NCI-H460 (cell line): ENCODE measurements at regions not wholly inside any gene's neighbourhood (a gene's known extent, or its start where the extent isn't known, plus 50 kb on each side); places are given as distances from the start of the nearest gene placed in this dataset.

Experiments used
- DNase-seq: peaks from one replicate; pipeline ENCODE4 v3.0.0-alpha.2; 2016; ENCODE audit warnings: low read depth; ENCODE audit errors: extremely low read depth

GRCh38 chr10:61159253-61159652 lies 215.3 kb upstream of the RHOBTB1 start:
- DNase-seq = no peak

DNA sequence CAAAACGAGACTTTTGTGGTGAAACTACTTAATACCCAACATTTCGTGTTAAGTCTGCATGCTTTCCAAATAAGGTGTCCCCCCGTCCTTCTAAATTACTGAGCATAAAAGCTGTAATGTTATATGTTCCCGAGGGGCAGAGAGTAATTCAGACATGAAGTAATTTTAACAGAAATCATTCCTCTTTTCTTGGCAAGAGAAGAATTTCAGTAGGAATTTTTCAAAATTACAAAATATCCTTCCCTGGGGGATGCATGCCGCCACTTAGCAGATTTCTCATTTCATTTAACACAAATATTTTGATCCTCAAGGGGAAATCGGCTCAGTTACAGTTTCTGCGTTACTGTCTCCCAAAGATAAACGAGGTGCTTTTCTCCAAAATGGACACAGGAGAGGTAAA lies 213.2 kb upstream of the RHOBTB1 start:
- no peak for DNase-seq

GRCh38 chr10:61153771-61154170 lies 209.8 kb upstream of the RHOBTB1 start:
- no peak for DNase-seq

GRCh38 chr10:61151059-61151458 lies 207.1 kb upstream of the RHOBTB1 start:
- DNase-seq = no peak

- no peak for DNase-seq
These were observed 204.5 kb upstream of the RHOBTB1 start for GRCh38 chr10:61148451-61148850.

DNA sequence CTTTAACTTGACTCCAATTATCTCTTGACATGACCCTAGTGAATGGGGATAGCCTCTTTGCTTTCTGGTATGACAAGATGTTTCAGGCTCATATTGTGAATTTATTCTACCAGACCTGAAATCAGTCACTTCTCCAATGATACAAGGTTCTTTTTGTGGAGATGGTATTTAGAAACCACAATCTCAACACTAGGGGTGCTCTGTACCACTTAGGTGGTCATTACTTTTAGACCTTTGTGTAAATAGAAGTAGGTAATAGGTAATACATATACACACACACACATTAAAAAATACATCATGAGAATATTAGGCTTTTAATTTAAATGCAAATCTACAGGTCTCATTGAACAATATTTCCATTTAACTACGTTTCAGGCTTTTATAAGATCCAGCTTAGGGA lies 199.0 kb upstream of the RHOBTB1 start:
- DNase-seq = no peak

GRCh38 chr10:61140765-61141392 lies 196.9 kb upstream of the RHOBTB1 start:
- DNase-seq = peak; percentile 56

DNA sequence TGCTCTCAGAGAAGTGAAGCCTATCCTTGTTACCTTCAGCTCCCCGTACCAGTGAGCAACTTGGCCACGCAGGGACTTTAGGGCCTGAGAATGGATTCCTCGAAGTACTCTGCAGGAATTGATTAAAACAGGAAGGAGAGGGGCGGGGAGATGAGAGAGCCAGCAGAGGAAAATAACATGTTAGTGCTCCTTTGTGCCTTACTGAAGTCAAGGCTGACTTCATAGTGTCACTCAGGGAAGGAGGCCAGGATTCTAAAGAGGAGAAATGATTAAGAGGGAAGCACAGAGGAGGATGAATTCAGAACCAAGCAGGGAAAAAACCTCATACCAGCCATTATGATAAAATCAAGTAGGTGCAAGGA lies 195.6 kb upstream of the RHOBTB1 start:
- no peak for DNase-seq

- no peak for DNase-seq
These were observed 195.0 kb upstream of the RHOBTB1 start for GRCh38 chr10:61138708-61139591.

DNA sequence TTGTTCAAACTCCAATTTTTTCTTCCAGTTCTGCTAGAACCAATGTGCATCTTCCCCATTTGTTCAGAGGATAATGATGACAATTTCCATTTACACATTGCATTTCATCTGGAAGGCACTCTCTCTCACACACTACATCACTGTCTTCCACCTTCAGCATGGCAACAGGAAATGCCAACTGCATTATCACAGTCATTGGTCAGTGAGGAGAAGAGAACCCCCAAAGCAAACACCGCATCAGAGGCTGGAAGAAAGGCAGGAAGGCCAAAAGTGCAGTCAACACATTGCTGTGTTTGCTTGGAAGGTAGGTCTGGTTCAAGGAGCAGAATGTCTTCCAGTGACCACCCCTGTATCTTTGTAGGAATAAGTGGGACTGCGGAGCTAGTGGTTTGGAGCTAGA lies 192.2 kb upstream of the RHOBTB1 start:
- DNase-seq = peak; percentile 2

DNA sequence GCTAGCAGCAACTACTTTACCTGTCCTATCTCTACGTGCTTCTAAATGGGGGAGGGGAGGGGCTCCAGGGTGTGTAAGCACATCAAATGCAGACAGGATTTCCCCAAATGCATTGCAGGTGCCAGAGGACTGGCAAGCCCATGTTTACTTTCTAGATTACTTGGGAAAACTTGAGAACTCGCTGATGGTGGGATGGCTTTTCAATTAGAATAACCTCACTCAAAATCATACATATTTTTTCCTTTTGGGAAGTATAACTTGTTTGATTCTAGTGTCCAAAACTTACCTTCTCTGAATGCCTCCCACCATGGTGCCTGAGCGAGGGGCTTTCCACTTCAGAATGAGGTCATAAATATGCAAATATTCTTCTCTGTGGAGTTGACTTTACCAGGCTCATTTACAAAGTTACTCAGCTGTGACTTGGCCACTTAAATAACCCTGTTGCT lies 191.3 kb upstream of the RHOBTB1 start:
- DNase-seq = no peak

DNA sequence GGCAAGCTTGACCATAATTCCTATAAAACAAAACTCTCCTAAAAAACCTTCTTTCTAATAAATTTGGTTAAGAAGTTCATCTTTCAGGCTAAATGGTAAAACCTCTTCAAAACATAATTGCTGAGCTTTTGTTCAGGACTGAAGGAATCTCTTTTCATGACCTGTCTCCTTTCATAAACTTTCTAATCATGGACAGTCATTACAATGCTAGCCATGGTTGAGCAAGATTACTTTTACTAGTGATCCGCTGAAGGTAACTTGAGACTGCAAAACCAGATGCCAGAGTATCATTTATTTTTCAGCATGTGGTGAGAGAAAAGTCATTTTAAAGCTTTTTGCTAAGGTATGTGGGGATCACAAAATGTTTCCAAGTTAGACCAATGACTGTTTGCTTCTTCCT lies 186.4 kb upstream of the RHOBTB1 start:
- DNase-seq = no peak

GRCh38 chr10:61128196-61128595 lies 184.2 kb upstream of the RHOBTB1 start:
- DNase-seq = no peak

GRCh38 chr10:61125560-61126170 lies 181.7 kb upstream of the RHOBTB1 start:
- DNase-seq = no peak

DNA sequence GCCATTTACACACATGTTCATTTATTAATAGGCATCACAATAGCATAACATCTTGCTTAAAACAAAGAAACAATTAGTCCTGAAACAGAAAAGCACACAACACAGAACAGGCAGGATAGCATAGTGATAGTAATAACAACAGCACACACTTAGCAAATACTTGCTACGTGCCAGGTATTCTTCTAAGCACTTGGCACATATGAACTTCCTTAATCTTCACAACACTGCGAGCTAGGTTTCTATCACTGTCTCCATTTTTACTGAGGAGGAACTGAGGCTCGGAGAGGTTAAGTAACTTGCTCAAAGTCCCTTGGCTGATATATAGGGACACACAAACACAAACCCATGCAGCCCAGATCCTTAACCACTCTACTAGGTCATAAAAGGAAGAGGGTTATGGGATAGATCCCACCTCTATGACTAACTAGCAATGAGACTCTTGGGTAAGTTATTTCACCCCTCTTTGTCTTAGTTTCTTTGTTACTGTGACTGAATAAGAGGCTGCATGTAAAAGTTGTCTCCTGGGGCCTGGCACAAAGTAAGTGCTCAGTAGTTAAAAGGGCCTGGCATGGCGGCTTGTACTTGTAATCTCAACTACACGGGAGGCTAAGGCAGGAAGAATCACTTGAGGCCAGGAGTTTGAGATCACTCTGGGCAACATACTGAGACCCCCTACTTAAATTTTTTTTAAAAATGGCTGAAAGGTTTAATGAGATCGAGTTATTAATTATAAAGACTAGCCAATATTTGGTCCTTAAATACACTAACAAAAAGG lies 181.0 kb upstream of the RHOBTB1 start:
- no peak for DNase-seq

DNA sequence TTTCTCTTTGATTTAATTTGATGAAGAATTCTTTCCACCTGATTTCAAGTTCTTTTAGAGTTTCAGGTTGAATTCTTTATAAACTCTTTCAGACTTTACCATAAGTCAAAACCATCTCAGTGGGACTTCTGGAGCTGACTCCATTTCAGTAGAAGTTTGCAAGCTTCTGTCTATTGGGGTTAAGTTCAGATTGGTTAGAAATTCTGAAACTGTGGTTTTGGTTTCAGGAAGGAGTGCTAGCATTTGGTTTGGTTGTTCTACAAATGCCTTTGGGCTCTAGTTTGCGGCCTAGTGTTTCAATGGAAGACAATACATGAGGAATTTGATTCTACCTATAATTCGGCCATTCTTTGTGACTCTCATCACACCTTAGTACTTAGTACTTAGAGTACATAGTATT lies 176.8 kb upstream of the RHOBTB1 start:
- no peak for DNase-seq

DNA sequence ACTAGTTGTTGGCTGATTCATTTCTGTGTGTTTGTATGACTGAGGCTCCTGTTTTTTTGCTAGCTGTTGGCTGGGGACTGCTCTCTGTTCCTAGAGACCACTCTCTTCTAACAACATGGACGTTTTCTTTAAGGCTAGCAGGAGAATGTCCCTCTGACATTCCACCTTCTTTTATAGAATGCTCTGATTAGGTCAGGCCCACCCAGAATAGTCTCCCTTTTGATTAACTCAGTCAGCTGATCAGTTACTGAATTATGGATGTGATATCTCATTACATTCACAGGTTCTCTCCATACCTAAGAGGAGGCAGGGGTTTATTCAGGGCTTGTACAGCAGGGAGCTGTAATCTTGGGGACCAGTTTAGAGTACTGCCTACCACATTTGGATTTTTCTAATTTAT lies 175.6 kb upstream of the RHOBTB1 start:
- DNase-seq = no peak

GRCh38 chr10:61115897-61116296 lies 171.9 kb upstream of the RHOBTB1 start:
- no peak for DNase-seq

GRCh38 chr10:61112771-61113170 lies 168.8 kb upstream of the RHOBTB1 start:
- no peak for DNase-seq

- DNase-seq = no peak
These were observed 167.0 kb upstream of the RHOBTB1 start for GRCh38 chr10:61110936-61111335.

- DNase-seq = no peak
These were observed 166.3 kb upstream of the RHOBTB1 start for GRCh38 chr10:61110188-61110844.
